ENCODE measurements at regions not wholly inside any gene's neighbourhood (a gene's known extent, or its start where the extent isn't known, plus 50 kb on each side); places are given as distances from the start of the nearest gene placed in this dataset.

DNA sequence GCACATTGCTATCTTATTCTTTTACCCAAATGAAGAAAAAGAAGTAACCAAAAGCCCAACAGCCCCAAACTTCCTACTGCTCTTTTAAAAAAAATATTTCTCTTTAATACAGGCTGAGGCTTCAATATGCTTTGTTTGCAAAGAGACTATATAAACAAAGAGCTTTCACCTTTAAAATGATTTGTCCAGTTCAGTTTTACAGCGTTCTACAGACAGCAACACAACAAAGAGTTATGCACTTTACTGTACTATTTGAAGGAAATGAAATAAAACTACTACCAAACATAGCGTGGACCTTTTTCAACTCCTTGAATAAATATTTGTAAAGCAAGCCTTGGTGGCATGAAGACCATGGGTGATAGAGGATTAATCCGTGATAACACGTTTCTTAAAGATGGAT lies 151.2 kb downstream of the FGF9 start:
- TF ChIP-seq EZH2 (IDR thresholded peaks at IDR 0.05; ENCODE audit: borderline replicate concordance, low read length) = no peak
- TF ChIP-seq, protein P1, sequence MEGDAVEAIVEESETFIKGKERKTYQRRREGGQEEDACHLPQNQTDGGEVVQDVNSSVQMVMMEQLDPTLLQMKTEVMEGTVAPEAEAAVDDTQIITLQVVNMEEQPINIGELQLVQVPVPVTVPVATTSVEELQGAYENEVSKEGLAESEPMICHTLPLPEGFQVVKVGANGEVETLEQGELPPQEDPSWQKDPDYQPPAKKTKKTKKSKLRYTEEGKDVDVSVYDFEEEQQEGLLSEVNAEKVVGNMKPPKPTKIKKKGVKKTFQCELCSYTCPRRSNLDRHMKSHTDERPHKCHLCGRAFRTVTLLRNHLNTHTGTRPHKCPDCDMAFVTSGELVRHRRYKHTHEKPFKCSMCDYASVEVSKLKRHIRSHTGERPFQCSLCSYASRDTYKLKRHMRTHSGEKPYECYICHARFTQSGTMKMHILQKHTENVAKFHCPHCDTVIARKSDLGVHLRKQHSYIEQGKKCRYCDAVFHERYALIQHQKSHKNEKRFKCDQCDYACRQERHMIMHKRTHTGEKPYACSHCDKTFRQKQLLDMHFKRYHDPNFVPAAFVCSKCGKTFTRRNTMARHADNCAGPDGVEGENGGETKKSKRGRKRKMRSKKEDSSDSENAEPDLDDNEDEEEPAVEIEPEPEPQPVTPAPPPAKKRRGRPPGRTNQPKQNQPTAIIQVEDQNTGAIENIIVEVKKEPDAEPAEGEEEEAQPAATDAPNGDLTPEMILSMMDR (conservative IDR thresholded peaks at IDR 0.05 in 1 of 2, IDR thresholded peaks at IDR 0.05 in 1 of 2; ENCODE audit: extremely low read depth in 1 of 2, insufficient read depth in 1 of 2, low read depth in 1 of 2, low read length in 2 of 2) = no peak

Data from mammary epithelial cell (primary cell).